OCI-LY3 (cell line): ENCODE measurements at regions not wholly inside any gene's neighbourhood (a gene's known extent, or its start where the extent isn't known, plus 50 kb on each side); places are given as distances from the start of the nearest gene placed in this dataset.
"Not testable (repeated sequence)": the region's sequence is repeated elsewhere in the genome, so short reads cannot be mapped to it uniquely, and the experiment has no call there.

Experiments
- EZH2phosphoT487 ChIP-seq: fragments of 200-600 bp; shearing (Covaris generic); IDR thresholded peaks from 2 replicates; pipeline ENCODE4 v1.6.1; 2018; ENCODE audit warnings: antibody characterized with exemption, mixed run types, low read depth
- TF ChIP-seq, protein P1 (sequence below): fragments of 200-600, 300-600 bp; sonication (generic); IDR thresholded peaks from 2 replicates; pipeline ENCODE4 v1.5.1; 2014; ENCODE audit warnings: antibody characterized with exemption, low read length, low read depth

DNA sequence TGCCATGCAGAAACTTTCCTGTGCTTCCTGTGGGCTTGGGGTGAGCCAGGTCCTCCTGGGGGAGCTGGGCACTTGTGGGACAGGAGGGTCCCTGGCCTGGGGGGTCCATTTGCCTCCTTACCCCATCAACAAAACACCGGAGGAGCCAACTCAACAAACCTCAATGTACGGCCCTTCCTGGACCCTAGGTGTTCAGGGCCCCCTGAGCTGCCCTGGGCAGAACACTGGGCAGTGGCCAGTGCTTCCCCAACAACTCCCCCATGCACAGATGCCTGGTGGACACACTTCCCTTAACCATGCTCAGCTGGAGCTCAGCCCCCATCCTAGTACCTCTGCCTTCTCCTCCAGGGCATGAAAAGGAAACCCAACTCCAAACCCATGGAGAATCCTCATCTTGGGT, 1504.2 kb upstream of the TPTE start:
- TF ChIP-seq, protein P1, sequence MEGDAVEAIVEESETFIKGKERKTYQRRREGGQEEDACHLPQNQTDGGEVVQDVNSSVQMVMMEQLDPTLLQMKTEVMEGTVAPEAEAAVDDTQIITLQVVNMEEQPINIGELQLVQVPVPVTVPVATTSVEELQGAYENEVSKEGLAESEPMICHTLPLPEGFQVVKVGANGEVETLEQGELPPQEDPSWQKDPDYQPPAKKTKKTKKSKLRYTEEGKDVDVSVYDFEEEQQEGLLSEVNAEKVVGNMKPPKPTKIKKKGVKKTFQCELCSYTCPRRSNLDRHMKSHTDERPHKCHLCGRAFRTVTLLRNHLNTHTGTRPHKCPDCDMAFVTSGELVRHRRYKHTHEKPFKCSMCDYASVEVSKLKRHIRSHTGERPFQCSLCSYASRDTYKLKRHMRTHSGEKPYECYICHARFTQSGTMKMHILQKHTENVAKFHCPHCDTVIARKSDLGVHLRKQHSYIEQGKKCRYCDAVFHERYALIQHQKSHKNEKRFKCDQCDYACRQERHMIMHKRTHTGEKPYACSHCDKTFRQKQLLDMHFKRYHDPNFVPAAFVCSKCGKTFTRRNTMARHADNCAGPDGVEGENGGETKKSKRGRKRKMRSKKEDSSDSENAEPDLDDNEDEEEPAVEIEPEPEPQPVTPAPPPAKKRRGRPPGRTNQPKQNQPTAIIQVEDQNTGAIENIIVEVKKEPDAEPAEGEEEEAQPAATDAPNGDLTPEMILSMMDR: not testable (repeated sequence)
- TF ChIP-seq EZH2phosphoT487: not testable (repeated sequence)
